NCI-H2196 treated with DMSO at 0.1 percent for 48 hours (cell line): ENCODE measurements at regions not wholly inside any gene's neighbourhood (a gene's known extent, or its start where the extent isn't known, plus 50 kb on each side); places are given as distances from the start of the nearest gene placed in this dataset.
"Not testable (repeated sequence)": the region's sequence is repeated elsewhere in the genome, so short reads cannot be mapped to it uniquely, and the experiment has no call there.

Experiments
- DNase-seq: peaks from one replicate; lab custom pipeline; 2025; ENCODE audit not compliant: unreplicated experiment; lab: John Stamatoyannopoulos, UW

DNA sequence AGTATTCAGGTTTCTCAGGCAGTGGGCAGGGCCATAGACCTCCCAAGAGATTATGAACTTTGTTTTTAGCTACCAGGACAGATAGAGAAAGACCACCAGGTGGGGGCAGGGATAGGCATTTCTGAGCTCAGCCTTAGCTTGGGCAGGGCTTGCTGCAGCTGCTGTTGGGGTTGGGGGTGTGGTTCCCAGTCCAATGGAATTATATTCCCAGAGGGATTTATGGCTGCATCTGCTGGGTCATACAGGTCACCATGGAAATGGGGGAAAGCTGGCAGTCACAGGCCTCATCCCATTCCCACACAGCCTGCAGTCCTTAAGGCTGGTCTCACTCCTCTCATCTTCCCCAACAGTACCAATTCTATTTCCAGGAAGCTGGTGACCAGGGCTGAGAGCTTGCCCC lies 144.6 kb upstream of the ZPLD1 start:
- no peak for DNase-seq

GRCh38 chr3:102295756-102296155 lies 139.1 kb upstream of the ZPLD1 start:
- no peak for DNase-seq

- no peak for DNase-seq
These were observed 137.7 kb upstream of the ZPLD1 start for GRCh38 chr3:102297072-102297658.

DNA sequence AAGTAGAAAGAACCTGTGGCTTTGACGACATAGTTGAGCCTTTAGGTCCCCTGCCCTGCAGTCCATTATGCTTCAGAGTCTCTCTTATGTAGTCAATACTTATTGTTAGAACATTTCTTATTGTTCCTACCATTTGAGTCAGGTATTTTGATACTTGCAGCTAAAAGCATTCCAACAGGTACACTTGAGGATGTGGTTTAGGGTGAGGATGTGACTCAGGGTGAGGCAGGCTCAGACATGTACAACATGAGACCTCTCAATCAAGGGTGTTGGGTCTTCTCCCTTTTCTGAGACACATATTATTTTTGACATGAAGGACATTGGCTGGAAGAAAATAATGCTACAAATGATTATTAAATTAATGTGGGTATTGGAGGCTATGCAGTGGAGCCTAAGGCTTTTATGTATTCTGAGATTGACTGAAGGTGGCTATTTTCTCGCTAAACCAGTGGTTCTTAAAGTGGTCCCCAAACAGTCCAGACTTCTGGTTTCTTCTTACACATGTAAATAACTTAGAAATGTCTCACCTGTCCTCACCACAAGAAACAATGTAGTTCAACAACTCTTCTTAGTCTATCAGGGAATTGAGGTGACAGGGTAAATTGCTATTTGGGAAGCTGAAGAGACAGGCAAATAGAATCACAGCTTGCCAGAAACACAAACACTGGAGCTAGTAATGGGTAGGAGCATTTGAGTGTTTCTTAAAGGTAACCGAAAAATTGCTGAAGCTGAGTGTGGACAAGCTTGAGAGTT lies 135.5 kb upstream of the ZPLD1 start:
- DNase-seq, result no peak

GRCh38 chr3:102301155-102301880 lies 133.5 kb upstream of the ZPLD1 start:
- DNase-seq, result no peak

GRCh38 chr3:102302020-102302419 lies 132.8 kb upstream of the ZPLD1 start:
- no peak for DNase-seq

DNA sequence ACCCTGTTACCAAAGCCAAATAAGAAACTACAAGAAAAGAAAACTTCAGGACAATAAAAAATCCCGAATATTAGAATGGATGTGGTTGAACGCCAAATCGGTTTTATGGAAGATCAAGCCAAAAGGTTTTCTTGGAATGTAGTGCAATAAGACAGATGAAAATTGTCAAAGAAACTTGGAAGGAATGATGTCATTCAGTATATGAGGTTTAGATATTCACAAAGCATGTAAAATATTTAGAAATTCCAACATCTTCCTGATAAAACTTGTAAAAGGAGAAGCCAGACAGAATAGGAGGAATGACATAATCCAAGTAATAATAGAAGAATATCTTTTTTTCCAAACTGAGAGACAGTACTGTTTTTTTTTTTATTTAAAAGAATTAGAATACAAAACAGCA lies 130.3 kb upstream of the ZPLD1 start:
- no peak for DNase-seq

DNA sequence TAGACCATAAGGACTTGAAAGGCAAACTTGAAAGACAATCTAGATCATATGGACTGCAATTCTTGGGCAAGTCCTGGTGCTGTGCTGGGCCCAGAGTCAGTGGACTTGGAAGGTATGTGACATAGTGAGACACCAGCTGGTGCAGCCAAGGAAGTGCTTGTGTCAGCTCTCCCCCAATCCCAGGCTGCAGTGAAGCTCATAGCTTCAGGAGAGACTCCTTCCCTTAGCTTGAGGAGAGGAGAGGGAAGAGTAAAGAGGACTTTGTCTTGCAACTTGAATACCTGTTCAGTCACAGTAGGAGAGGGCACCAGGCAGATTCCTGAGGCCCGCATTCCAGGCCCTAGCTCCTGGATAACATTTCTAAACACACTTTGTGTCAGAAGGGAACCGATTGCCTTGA lies 127.4 kb upstream of the ZPLD1 start:
- no peak for DNase-seq

GRCh38 chr3:102329066-102329465 lies 105.7 kb upstream of the ZPLD1 start:
- DNase-seq, result no peak

DNA sequence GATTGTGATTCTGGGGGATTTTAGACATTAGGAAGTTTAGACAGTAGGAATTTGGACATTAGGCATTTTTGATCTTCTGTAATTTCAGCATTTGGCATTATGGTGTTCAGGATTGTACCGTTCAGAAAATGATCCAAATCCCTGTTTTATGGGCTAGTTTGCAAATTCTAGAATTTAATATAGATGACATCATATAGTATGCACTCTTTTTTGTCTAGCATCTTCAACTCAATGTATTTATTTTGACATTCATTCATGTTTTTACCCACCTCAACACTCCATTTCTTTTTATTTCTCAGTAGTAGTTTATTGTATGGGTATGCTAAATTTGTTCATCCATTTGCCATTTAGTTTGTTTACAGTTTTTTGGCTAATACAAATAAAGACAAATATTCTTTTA lies 105.3 kb upstream of the ZPLD1 start:
- DNase-seq, result no peak

DNA sequence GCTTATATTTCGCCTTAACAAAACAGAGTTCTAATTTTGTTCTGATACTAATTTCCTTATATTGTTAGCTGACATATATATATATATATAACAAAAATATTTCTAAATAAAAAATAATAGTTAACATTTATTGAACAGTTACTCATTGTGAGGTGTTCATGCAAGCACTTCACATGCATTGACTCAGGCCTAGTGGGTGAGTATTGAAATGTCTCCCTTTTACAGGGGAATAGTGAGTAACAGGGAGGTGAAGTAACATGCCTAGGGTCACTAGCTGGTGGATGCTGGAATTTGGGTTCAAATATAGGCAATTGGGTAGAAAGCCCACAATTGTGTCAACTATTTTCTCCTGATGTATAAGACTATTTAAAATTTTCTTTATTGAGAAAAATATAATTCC lies 102.6 kb upstream of the ZPLD1 start:
- DNase-seq, result no peak

DNA sequence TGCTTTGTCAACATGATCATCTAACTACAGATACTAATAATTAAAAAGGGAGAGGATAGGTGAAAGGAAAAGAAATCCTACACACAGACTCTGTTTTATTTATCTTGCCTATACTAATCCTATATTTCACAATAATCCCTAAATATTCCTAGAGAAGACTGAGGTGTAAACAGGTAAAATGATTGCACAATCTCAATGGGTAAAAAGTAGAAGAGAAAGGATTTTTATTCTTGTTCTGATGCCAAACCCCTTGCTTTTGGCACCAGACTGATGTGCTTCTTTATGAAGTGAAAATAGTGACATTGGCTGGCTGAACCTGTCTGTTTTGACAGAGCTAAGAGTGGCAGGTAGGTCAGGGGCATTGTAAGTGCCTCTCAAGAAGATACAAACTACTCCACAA lies 101.9 kb upstream of the ZPLD1 start:
- DNase-seq, result no peak

DNA sequence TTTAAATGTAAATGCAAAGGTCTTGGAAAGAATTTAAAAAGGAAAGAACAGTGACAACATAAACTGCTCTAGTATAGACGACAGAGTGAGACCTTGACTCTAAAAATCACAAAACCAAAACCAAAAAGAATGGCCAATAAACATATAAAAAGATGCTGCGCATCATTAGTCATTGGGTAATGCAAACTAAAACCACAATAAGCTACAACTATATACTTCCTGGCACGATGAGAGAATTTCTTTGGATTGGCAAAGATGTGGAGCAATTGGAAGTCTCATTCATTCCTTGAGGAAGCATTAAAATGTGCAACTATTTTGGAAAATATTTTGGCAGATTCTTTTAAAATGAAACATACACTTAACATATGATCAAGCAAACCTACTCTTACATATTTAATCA lies 98.7 kb upstream of the ZPLD1 start:
- DNase-seq, result no peak

GRCh38 chr3:102339671-102340070 lies 95.1 kb upstream of the ZPLD1 start:
- no peak for DNase-seq

DNA sequence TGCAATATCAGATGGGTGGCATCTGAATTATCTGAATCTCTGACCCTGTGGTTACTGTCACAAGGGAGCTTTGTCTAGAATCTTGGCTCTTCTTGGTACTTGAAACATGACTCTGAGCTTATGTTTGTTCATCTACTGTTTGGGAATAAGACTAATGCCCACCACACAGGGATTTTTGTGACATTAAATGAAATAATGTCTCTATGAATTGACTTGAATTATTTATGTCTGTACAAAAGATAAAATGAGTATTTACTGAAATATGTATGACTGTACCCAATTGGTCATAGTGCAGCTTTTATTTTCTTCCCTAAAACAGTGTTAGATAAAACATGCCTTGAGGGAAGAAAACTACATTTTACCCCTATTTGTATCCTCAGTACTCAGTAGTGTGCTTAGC lies 87.9 kb upstream of the ZPLD1 start:
- DNase-seq, result no peak

DNA sequence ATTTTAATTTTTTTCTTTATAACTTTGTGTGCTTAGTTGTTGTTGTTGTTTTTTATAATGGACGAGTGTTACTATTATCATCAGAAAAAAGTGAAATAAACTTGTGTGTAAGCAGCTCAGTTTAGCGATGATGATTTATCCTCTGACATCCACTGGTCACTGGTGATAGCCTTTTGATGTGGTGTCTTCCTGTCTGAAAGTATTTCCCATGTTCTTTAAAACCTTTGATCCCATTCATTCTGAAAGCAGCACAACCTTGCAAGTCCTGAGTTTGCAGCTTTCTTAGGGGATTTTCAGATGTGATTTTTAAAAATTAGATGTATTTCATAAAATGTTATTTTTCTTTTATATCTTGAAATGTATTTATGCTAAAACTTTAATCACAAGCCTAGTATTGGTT lies 85.9 kb upstream of the ZPLD1 start:
- no peak for DNase-seq

GRCh38 chr3:102353148-102353547 lies 81.7 kb upstream of the ZPLD1 start:
- DNase-seq, result no peak

DNA sequence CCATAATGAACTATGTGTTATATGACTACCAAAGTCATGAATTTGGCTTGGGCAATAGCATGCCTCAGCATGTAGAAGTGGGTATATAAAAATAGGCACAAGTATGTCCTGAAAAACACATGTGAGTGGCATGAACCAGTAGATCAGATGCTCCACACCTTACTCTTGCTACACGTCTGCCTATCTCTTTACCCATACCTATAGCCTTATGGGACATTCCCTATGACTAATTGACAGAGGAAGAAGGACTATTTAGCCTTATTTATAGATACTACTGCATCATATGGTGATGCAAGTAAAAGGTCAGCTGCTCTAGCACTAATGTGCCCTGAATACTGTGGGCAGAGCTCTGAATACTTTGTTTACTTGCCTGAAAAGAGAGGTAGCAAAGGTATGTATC lies 81.0 kb upstream of the ZPLD1 start:
- DNase-seq, result no peak

GRCh38 chr3:102354818-102355515 lies 79.8 kb upstream of the ZPLD1 start:
- DNase-seq, result no peak

GRCh38 chr3:102356506-102356905 lies 78.3 kb upstream of the ZPLD1 start:
- DNase-seq, result no peak

- DNase-seq, result not testable (repeated sequence)
These were observed 77.5 kb upstream of the ZPLD1 start for GRCh38 chr3:102357313-102357712.
